ENCODE measurements at regions not wholly inside any gene's neighbourhood (a gene's known extent, or its start where the extent isn't known, plus 50 kb on each side); places are given as distances from the start of the nearest gene placed in this dataset.

- no peak overlapping the region for H3K18ac ChIP-seq (ENCODE audit: low read length)
- H2AFZ ChIP-seq (ENCODE audit: insufficient read depth, low read length, poor library complexity) = no peak overlapping the region
- no peaks in the 10 kb centered on the region for H3K36me3 ChIP-seq (ENCODE audit: control insufficient read depth in 1 of 2, insufficient read depth in 2 of 2, low read length in 2 of 2)
- H3K9me3 ChIP-seq (ENCODE audit: insufficient read depth, low read depth, low read length) = peaks cover 5% of the 10 kb centered on the region
- peaks cover 0 to 2% of the 10 kb centered on the region in 2 experiments for H3K4me1 ChIP-seq (ENCODE audit: control insufficient read depth in 1 of 2, insufficient read depth in 2 of 2, low read length in 2 of 2)
- H2BK120ac ChIP-seq (ENCODE audit: insufficient read depth, low read length, poor library complexity) = no peak overlapping the region
- no peak overlapping the region for H4K91ac ChIP-seq (ENCODE audit: low read depth, low read length)
- H3K14ac ChIP-seq (ENCODE audit: low read length) = no peak overlapping the region
- WGBS (ENCODE audit: extremely low coverage, insufficient coverage, insufficient read length) = no CpG with 5 or more reads among the region's 6 CpGs
- no peak overlapping the region for H3K9ac ChIP-seq (ENCODE audit: low read length)
- H3K79me1 ChIP-seq (ENCODE audit: low read length) = no peaks in the 10 kb centered on the region
- H2AK5ac ChIP-seq (ENCODE audit: low read length) = no peak overlapping the region
- H3K23ac ChIP-seq (ENCODE audit: low read length) = no peak overlapping the region
- H3K4me2 ChIP-seq (ENCODE audit: low read length) = no peak overlapping the region
- H2BK12ac ChIP-seq (ENCODE audit: low read length) = no peak overlapping the region
- no peak overlapping the region for H4K12ac ChIP-seq (ENCODE audit: low read depth, low read length)
- no peak for DNase-seq
- no peak overlapping the region for H4K8ac ChIP-seq (ENCODE audit: low read depth, low read length)
- H3K79me2 ChIP-seq (ENCODE audit: control insufficient read depth, insufficient read depth, low read length, poor library complexity) = no peaks in the 10 kb centered on the region
- no peak overlapping the region for H3K4me3 ChIP-seq (ENCODE audit: low read depth, low read length)
- no peak overlapping the region for H3K4ac ChIP-seq (ENCODE audit: low read depth, low read length)
- H3K27me3 ChIP-seq (ENCODE audit: insufficient read depth, low read length) = no peaks in the 10 kb centered on the region
- H3K27ac ChIP-seq (ENCODE audit: low read depth, low read length) = no peak overlapping the region
- no peak overlapping the region for H2BK5ac ChIP-seq (ENCODE audit: low read depth, low read length, poor library complexity)
Measured at GRCh38 chr4:181564625-181565024, 678.6 kb upstream of the TENM3 start.

GRCh38 chr4:181566490-181566889 lies 676.7 kb upstream of the TENM3 start:
- Histone ChIP-seq H3K4me2 (ENCODE audit: low read length) (no peak overlapping the region), H4K8ac (ENCODE audit: low read depth, low read length) (no peak overlapping the region), H3K27me3 (ENCODE audit: insufficient read depth, low read length) (no peaks in the 10 kb centered on the region), H3K79me2 (ENCODE audit: control insufficient read depth, insufficient read depth, low read length, poor library complexity) (no peaks in the 10 kb centered on the region), H3K18ac (ENCODE audit: low read length) (no peak overlapping the region), H3K23ac (ENCODE audit: low read length) (no peak overlapping the region), H2BK12ac (ENCODE audit: low read length) (no peak overlapping the region), H3K27ac (ENCODE audit: low read depth, low read length) (no peak overlapping the region), H2BK5ac (ENCODE audit: low read depth, low read length, poor library complexity) (no peak overlapping the region), H3K14ac (ENCODE audit: low read length) (no peak overlapping the region), H3K4ac (ENCODE audit: low read depth, low read length) (no peak overlapping the region), H4K12ac (ENCODE audit: low read depth, low read length) (no peak overlapping the region), H2AK5ac (ENCODE audit: low read length) (no peak overlapping the region), H3K9me3 (ENCODE audit: insufficient read depth, low read depth, low read length) (no peaks in the 10 kb centered on the region), H3K36me3 (ENCODE audit: control insufficient read depth in 1 of 2, insufficient read depth in 2 of 2, low read length in 2 of 2) (no peaks in the 10 kb centered on the region), H2AFZ (ENCODE audit: insufficient read depth, low read length, poor library complexity) (no peak overlapping the region), H4K91ac (ENCODE audit: low read depth, low read length) (no peak overlapping the region), H3K9ac (ENCODE audit: low read length) (no peak overlapping the region), H3K4me1 (ENCODE audit: control insufficient read depth in 1 of 2, insufficient read depth in 2 of 2, low read length in 2 of 2) (no peaks in the 10 kb centered on the region), H2BK120ac (ENCODE audit: insufficient read depth, low read length, poor library complexity) (no peak overlapping the region), H3K4me3 (ENCODE audit: low read depth, low read length) (no peak overlapping the region), H3K79me1 (ENCODE audit: low read length) (no peaks in the 10 kb centered on the region)
- DNase-seq = no peak
- WGBS (ENCODE audit: extremely low coverage, insufficient coverage, insufficient read length) = no CpG with 5 or more reads among the region's 7 CpGs

GRCh38 chr4:181569553-181569952 lies 673.6 kb upstream of the TENM3 start:
- Histone ChIP-seq H3K4me1 (ENCODE audit: control insufficient read depth in 1 of 2, insufficient read depth in 2 of 2, low read length in 2 of 2) (no peaks in the 10 kb centered on the region), H3K9ac (ENCODE audit: low read length) (no peak overlapping the region), H3K4me3 (ENCODE audit: low read depth, low read length) (no peak overlapping the region), H2BK12ac (ENCODE audit: low read length) (no peak overlapping the region), H2BK120ac (ENCODE audit: insufficient read depth, low read length, poor library complexity) (no peak overlapping the region), H3K36me3 (ENCODE audit: control insufficient read depth in 1 of 2, insufficient read depth in 2 of 2, low read length in 2 of 2) (no peaks in the 10 kb centered on the region), H3K4me2 (ENCODE audit: low read length) (no peak overlapping the region), H3K79me2 (ENCODE audit: control insufficient read depth, insufficient read depth, low read length, poor library complexity) (no peaks in the 10 kb centered on the region), H3K23ac (ENCODE audit: low read length) (no peak overlapping the region), H2AFZ (ENCODE audit: insufficient read depth, low read length, poor library complexity) (no peak overlapping the region), H3K79me1 (ENCODE audit: low read length) (no peaks in the 10 kb centered on the region), H3K4ac (ENCODE audit: low read depth, low read length) (no peak overlapping the region), H2AK5ac (ENCODE audit: low read length) (no peak overlapping the region), H3K18ac (ENCODE audit: low read length) (no peak overlapping the region), H4K8ac (ENCODE audit: low read depth, low read length) (no peak overlapping the region), H3K27ac (ENCODE audit: low read depth, low read length) (no peak overlapping the region), H3K14ac (ENCODE audit: low read length) (no peak overlapping the region), H3K27me3 (ENCODE audit: insufficient read depth, low read length) (no peaks in the 10 kb centered on the region), H3K9me3 (ENCODE audit: insufficient read depth, low read depth, low read length) (no peaks in the 10 kb centered on the region), H2BK5ac (ENCODE audit: low read depth, low read length, poor library complexity) (no peak overlapping the region), H4K12ac (ENCODE audit: low read depth, low read length) (no peak overlapping the region), H4K91ac (ENCODE audit: low read depth, low read length) (no peak overlapping the region)
- peak in 1 of 2 donors; percentile 72 for DNase-seq
- WGBS (ENCODE audit: extremely low coverage, insufficient coverage, insufficient read length) = no CpG with 5 or more reads among the region's 2 CpGs

- Histone ChIP-seq H3K14ac (ENCODE audit: low read length) (no peak overlapping the region), H3K79me1 (ENCODE audit: low read length) (no peaks in the 10 kb centered on the region), H3K18ac (ENCODE audit: low read length) (no peak overlapping the region), H3K9ac (ENCODE audit: low read length) (no peak overlapping the region), H3K9me3 (ENCODE audit: insufficient read depth, low read depth, low read length) (no peaks in the 10 kb centered on the region), H3K27me3 (ENCODE audit: insufficient read depth, low read length) (no peaks in the 10 kb centered on the region), H3K23ac (ENCODE audit: low read length) (no peak overlapping the region), H2BK12ac (ENCODE audit: low read length) (no peak overlapping the region), H3K4ac (ENCODE audit: low read depth, low read length) (no peak overlapping the region), H4K91ac (ENCODE audit: low read depth, low read length) (no peak overlapping the region), H2BK5ac (ENCODE audit: low read depth, low read length, poor library complexity) (no peak overlapping the region), H3K79me2 (ENCODE audit: control insufficient read depth, insufficient read depth, low read length, poor library complexity) (no peaks in the 10 kb centered on the region), H2AFZ (ENCODE audit: insufficient read depth, low read length, poor library complexity) (no peak overlapping the region), H3K4me2 (ENCODE audit: low read length) (no peak overlapping the region), H3K36me3 (ENCODE audit: control insufficient read depth in 1 of 2, insufficient read depth in 2 of 2, low read length in 2 of 2) (no peaks in the 10 kb centered on the region), H3K4me3 (ENCODE audit: low read depth, low read length) (no peak overlapping the region), H2AK5ac (ENCODE audit: low read length) (no peak overlapping the region), H4K12ac (ENCODE audit: low read depth, low read length) (no peak overlapping the region), H3K27ac (ENCODE audit: low read depth, low read length) (no peak overlapping the region), H2BK120ac (ENCODE audit: insufficient read depth, low read length, poor library complexity) (no peak overlapping the region), H3K4me1 (ENCODE audit: control insufficient read depth in 1 of 2, insufficient read depth in 2 of 2, low read length in 2 of 2) (no peaks in the 10 kb centered on the region), H4K8ac (ENCODE audit: low read depth, low read length) (no peak overlapping the region)
- DNase-seq = no peak
- no CpG with 5 or more reads among the region's 5 CpGs for WGBS (ENCODE audit: extremely low coverage, insufficient coverage, insufficient read length)
Measured at GRCh38 chr4:181578911-181579310, 664.3 kb upstream of the TENM3 start.
